H1 (cell line): ENCODE measurements at regions not wholly inside any gene's neighbourhood (a gene's known extent, or its start where the extent isn't known, plus 50 kb on each side); places are given as distances from the start of the nearest gene placed in this dataset.

Experiments used
- BRCA1 ChIP-seq: IDR thresholded peaks from 2 replicates; pipeline ENCODE4 v1.6.1; 2012; ENCODE audit warnings: low read depth, low read length, improper control_type of control experiment
- CBX8 ChIP-seq: fragments of 300-800, 300-1000 bp; sonication (generic); IDR thresholded peaks from 2 replicates; pipeline ENCODE4 v1.7.1; 2016; ENCODE audit warnings: low read depth, low read length, borderline replicate concordance
- CEBPB ChIP-seq: IDR thresholded peaks from 2 replicates; pipeline ENCODE4 v1.6.1; 2012; ENCODE audit warnings: low read depth, low read length
- CHD2 ChIP-seq: IDR thresholded peaks from 2 replicates; pipeline ENCODE4 v1.6.1; 2012; ENCODE audit warnings: low read length, improper control_type of control experiment
- EP300 ChIP-seq, 2 experiments: IDR thresholded peaks; 1 replicate in 1 of 2; 2 replicates in 1 of 2; pipeline ENCODE4 v1.6.1; 2011 to 2012; ENCODE audit warnings: low read depth in 2 of 2, low read length in 2 of 2, mild to moderate bottlenecking in 2 of 2, borderline replicate concordance in 1 of 2, inconsistent platforms in 1 of 2, moderate library complexity in 1 of 2
- GABPA ChIP-seq: IDR thresholded peaks from 2 replicates; pipeline ENCODE4 v1.6.1; 2011; ENCODE audit warnings: mild to moderate bottlenecking, low read length, moderate library complexity, borderline replicate concordance; ENCODE audit not compliant: insufficient read depth
- POLR2A ChIP-seq, 2 experiments: IDR thresholded peaks; 1 replicate in 1 of 2; 2 replicates in 1 of 2; pipeline ENCODE4 v1.6.1; 2011; ENCODE audit warnings: low read depth in 2 of 2, low read length in 2 of 2, mild to moderate bottlenecking in 2 of 2; ENCODE audit errors: control extremely low read depth in 1 of 2
- RNF2 ChIP-seq: fragments of 200-900, 300-1000 bp; sonication (generic); IDR thresholded peaks from 2 replicates; pipeline ENCODE4 v1.7.1; 2016; ENCODE audit warnings: borderline replicate concordance, low read depth, mild to moderate bottlenecking, antibody characterized with exemption, low read length; ENCODE audit not compliant: poor library complexity, severe bottlenecking; ENCODE audit errors: missing control alignments
- SAP30 ChIP-seq: fragments of 300-600 bp; sonication (generic); IDR thresholded peaks from 2 replicates; pipeline ENCODE4 v1.7.1; 2012; ENCODE audit warnings: low read length, moderate library complexity, mild to moderate bottlenecking, inconsistent platforms; ENCODE audit not compliant: insufficient read depth, insufficient replicate concordance
- TCF12 ChIP-seq: IDR thresholded peaks from 2 replicates; pipeline ENCODE4 v1.6.1; 2011; ENCODE audit warnings: low read depth, mild to moderate bottlenecking, low read length
- TF ChIP-seq, protein P1 (sequence below), 3 experiments: IDR thresholded peaks; 1 replicate in 2 of 3; 2 replicates in 1 of 3; pipeline versions ENCODE4 v1.5.1 to v1.6.1; 2011; ENCODE audit warnings: low read length in 3 of 3, mild to moderate bottlenecking in 3 of 3, inconsistent platforms in 2 of 3, low read depth in 1 of 3, moderate library complexity in 1 of 3; ENCODE audit not compliant: insufficient read depth in 1 of 3; ENCODE audit errors: control extremely low read depth in 1 of 3

DNA sequence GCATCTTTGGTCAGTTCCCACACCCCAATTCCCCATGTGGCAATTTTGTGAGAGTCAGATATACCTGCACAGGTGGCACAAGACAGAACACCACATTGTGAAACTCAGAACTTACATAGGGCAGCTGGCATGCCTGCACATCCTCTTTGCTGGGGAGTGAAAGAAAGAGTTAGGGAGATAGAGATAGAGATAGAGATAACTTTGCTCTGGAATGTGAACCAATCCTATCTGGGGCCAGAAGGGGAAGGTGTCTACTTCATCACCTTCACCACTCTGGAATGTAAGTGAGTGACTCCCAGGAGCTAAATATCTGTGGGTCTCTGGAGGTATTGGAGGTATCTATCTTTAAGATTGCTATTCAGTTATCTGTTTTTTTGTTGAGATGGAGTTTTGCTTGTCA lies 289.2 kb downstream of the OGFRL1 start:
- TF ChIP-seq CEBPB (no peak), EP300 (IDR thresholded peaks at IDR 0.05; ENCODE audit: borderline replicate concordance in 1 of 2, low read depth in 2 of 2, low read length in 2 of 2) (no peak), POLR2A (IDR thresholded peaks at IDR 0.05; ENCODE audit: control extremely low read depth in 1 of 2, low read depth in 2 of 2, low read length in 2 of 2) (no peak), BRCA1 (no peak), CHD2 (no peak), TCF12 (no peak), GABPA (no peak), RNF2 (no peak), CBX8 (no peak), SAP30 (no peak)
- TF ChIP-seq, protein P1, sequence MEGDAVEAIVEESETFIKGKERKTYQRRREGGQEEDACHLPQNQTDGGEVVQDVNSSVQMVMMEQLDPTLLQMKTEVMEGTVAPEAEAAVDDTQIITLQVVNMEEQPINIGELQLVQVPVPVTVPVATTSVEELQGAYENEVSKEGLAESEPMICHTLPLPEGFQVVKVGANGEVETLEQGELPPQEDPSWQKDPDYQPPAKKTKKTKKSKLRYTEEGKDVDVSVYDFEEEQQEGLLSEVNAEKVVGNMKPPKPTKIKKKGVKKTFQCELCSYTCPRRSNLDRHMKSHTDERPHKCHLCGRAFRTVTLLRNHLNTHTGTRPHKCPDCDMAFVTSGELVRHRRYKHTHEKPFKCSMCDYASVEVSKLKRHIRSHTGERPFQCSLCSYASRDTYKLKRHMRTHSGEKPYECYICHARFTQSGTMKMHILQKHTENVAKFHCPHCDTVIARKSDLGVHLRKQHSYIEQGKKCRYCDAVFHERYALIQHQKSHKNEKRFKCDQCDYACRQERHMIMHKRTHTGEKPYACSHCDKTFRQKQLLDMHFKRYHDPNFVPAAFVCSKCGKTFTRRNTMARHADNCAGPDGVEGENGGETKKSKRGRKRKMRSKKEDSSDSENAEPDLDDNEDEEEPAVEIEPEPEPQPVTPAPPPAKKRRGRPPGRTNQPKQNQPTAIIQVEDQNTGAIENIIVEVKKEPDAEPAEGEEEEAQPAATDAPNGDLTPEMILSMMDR (IDR thresholded peaks at IDR 0.05; ENCODE audit: control extremely low read depth in 1 of 3, insufficient read depth in 1 of 3, low read depth in 1 of 3, low read length in 3 of 3): no peak
